NCI-H2171 treated with DMSO at 0.1 percent for 48 hours (cell line): ENCODE measurements at regions not wholly inside any gene's neighbourhood (a gene's known extent, or its start where the extent isn't known, plus 50 kb on each side); places are given as distances from the start of the nearest gene placed in this dataset.
"Not testable (repeated sequence)": the region's sequence is repeated elsewhere in the genome, so short reads cannot be mapped to it uniquely, and the experiment has no call there.

ENCODE experiments used
- DNase-seq: peaks from one replicate; lab custom pipeline; 2025; lab: John Stamatoyannopoulos, UW

DNA sequence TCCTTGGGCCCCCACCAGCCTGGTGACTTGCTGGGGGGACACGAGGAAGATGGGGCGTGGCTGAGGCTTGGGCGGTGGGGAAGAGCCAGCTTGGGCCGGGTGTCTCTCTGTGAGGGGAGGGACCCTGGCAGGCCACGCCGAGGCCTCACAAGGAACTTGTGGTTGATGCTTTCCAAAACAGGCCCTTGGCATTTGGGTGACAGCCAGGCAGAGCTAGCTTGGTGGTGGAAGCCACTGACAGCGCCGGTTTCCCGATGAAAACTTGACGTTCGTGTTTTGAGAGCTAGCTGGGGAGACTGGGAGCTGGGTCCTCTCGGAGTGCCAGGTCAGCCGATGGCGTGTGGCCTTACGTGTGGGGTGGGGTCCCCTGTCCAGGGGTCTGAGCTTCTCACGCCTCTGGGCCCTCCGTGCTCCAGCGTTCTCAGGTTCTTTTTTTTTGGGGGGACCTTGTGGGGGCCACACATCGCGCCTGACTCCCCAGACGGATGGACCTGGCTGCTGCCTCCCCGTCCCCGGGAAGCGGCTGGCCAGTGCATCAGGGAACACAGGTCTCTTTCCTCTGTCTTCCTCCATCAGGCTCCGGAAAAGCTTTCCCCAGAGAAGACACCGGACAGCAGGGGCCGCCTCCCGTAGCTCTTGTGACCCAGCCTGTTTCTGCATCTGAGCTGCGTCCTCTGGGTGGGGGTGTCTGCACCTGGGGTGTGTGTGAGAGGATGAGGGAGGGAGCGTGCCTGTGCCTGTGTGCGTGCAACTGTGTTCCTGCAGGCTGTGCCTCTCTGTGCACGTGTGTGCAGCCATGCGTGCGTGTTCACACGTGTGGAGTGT, 129.3 kb upstream of the LPCAT1 start:
- DNase-seq = peak; percentile 66

DNA sequence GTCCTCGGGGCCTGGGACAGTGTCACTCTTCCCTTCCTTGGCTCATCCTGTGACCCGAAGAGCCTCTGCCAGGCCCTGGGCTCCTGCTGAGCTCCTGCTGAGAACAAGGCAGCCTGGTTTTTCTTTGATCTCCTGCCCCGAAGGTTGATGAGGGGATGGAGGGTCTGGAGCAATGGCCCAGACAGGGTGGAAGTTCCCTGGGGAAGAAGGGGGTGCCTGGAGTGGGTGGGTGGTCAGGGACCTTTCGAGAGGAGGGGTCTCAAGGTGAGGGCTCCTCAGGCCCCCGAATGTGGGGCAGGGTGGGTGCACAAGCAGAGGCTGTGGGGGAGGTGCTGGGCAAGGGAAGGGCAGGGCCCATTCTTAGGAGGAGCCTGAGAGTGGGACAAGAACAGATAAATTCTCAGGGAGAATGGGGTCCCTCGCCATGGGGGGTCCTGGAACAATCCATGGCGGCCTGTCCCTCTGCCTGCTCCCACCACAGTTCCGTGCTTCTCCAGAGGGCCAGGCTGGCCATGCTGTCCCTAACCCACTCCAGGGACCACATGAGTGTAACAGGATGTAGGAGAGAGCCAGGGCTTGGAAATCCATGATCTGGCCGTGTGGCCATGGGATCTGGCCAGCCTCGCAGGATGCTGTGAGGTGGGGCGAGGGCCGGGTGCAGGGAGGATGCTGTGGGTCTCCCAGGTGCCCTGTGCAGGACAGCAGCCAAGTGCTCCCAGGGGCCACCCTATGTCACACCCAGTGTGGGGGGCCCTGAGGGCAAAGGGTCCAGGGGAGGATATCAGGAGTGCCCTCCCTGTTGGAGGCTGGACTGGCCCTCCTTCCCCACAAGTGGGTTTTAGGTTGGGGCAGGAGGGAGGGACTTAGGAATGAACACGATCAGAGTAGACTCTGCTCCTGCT, 128.5 kb upstream of the LPCAT1 start:
- no peak for DNase-seq

- DNase-seq = no peak
Measured at GRCh38 chr5:1651250-1651649, 127.5 kb upstream of the LPCAT1 start.

- no peak for DNase-seq
Measured at GRCh38 chr5:1649554-1649953, 125.8 kb upstream of the LPCAT1 start.

- DNase-seq = no peak
Measured at GRCh38 chr5:1648806-1649205, 125.0 kb upstream of the LPCAT1 start.

- DNase-seq = no peak
Measured at GRCh38 chr5:1647580-1647979, 123.8 kb upstream of the LPCAT1 start.

DNA sequence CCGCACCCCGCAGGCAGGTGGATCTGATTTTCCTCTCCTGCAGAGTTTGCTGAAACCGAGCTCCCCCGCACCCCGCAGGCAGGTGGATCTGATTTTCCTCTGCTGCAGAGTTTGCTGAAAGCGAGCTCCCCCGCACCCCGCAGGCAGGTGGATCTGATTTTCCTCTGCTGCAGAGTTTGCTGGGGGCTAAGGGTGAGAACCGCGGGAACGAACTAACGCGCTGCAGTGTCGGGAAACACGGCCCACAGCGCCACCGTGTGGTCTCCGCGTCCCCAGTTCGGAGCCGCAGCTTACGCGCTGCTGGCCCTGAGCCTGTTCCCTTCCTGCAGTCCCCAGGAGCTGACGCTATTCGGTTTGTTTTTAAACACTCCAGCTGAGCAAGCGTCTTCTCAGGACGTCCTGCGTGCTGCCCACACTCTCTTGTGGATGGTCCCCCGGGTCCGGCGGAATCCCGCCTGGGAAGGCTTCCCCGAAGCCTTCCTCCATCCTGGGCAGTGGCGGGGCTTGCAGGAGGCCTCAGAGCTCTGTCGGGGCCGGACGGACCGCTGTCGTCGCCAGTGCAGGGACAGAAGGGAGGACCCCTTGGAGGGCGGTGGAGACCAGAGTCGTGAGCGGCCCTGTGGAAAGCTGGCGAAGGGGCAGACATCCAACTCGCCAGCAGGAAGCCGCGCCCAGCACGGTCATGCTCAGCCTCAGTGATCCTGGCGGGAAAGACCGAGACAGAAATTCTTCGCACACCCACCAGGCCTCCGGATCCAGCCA, 121.2 kb upstream of the LPCAT1 start:
- peak; percentile 86 for DNase-seq

- DNase-seq = not testable (repeated sequence)
Measured at GRCh38 chr5:1644393-1644809, 120.6 kb upstream of the LPCAT1 start.

- peak; percentile 36 for DNase-seq
Measured at GRCh38 chr5:1643651-1644392, 120.1 kb upstream of the LPCAT1 start.

DNA sequence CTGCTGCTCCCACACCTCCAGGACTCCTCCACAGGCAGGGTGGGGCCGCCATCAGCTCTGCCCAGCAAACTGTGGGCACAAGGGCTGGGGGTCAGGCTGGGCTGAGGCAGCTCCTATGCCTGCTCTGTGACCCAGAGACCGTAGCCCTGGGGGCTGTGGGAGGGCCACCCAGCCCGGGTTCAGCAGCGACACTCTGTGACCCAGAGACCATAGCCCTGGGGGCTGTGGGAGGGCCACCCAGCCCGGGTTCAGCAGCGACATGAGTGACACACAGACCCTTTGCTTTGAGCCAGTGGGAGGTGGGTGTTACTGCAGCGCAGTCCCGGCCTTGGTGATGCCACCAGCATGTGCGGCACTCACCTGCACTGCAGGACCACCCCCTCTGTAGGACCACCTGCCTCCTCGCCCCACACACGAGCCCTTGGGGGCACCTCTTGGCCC, 118.9 kb upstream of the LPCAT1 start:
- no peak for DNase-seq

GRCh38 chr5:1642221-1642620, 118.5 kb upstream of the LPCAT1 start:
- no peak for DNase-seq

DNA sequence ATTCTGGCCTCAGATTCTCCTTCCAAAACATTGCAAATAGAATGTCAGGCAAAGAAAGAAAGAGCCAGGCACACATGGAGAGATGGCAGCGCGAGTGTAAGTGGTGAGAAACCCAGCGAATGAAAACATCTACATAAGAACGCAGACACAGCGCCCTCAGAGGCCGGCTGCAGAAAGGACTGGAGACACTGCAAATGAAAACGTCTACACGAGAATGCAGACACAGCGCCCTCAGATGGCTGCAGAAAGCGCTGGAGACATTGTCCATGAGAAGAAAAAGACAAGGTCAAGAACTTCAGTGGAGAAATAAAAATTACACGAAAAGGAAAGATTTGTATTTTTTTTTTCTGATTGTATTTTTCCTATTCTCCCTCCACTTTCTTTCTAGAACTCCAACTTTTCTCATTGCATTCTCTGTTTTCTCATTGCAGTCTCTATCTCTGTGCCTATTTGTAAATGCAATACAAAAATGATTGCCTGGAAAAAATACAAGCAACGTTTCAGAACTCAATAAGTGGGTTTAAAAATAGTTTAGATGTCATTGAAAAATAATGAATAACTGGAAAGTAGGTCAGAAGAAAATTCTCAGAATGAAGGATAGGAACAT, 117.9 kb upstream of the LPCAT1 start:
- peak; percentile 92 for DNase-seq

DNA sequence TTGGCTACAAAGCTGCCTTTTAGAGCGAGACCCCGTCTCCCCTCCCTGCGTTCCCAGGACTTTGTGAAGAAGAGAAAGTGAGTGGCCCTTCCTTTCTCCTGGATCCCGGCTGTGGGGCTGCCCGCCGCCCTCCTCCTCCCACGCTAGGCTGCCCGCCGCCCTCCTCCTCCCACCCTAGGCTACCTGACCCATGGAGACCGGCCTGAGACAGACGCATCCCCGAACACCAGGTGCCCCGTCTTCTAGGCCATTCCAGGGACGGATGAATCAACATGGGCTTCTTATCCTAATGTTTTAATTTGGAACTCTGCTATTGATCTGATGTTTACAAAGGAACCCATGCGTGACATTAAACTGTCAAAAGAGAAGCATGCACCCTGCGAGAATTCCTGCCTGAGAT, 117.3 kb upstream of the LPCAT1 start:
- DNase-seq = no peak

GRCh38 chr5:1640421-1640881, 116.7 kb upstream of the LPCAT1 start:
- DNase-seq = no peak

- DNase-seq = no peak
Measured at GRCh38 chr5:1639757-1640156, 116.0 kb upstream of the LPCAT1 start.

- DNase-seq = no peak
Measured at GRCh38 chr5:1638658-1639400, 115.1 kb upstream of the LPCAT1 start.

GRCh38 chr5:1637639-1638481, 114.1 kb upstream of the LPCAT1 start:
- DNase-seq = no peak

DNA sequence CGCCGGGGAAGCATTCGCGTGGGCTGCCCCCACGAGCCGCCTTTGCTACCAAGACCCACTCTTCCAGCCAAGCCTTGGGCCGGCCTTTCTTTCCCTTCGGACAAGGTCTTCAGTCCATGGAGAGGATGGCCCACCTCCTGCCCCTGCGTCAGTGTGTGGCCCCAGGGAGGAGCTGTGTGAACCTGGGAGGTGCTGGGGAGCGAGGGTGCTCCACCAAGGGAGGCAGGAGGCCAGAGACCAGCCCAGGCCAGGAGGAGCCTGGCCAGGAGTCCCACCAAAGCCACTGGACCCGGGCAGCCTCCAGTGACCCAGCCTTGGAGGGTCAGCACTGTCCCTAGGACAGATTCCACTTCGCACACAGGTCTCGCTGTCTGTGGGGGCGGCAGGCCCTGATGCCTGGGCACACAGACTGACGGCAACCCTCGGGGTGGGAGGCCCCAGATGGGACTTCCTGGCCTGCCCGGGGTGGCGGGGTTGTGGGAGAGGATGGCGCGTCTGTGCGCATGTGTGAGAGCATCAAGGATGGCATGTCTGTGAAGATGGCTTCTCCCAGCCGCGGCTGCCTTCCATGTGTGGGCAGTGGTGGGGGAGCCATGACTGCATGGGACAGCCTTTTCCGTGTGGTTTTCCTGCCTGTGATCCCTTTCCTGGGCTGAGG, 113.3 kb upstream of the LPCAT1 start:
- DNase-seq = no peak
